SK-N-SH treated with all-trans-retinoic acid at 6 μM for 48 hours (cell line): ENCODE measurements at regions not wholly inside any gene's neighbourhood (a gene's known extent, or its start where the extent isn't known, plus 50 kb on each side); places are given as distances from the start of the nearest gene placed in this dataset.

ENCODE experiments used
- ARNTL ChIP-seq: fragments of 450-650 bp; formaldehyde crosslinking; IDR thresholded peaks from 2 replicates; pipeline ENCODE4 v1.5.0; 2020; ENCODE audit warnings: low read depth, mild to moderate bottlenecking, moderate library complexity, borderline replicate concordance
- BACH2 ChIP-seq: fragments of 250-450 bp; sonication (Bioruptor Pico); IDR thresholded peaks from 2 replicates; pipeline ENCODE4 v1.9.0; 2021; ENCODE audit warnings: mild to moderate bottlenecking, borderline replicate concordance
- CREB5 ChIP-seq: fragments of 250-450 bp; sonication (Bioruptor Pico); IDR thresholded peaks from 2 replicates; pipeline ENCODE4 v1.5.1; 2020; ENCODE audit warnings: low read depth, mild to moderate bottlenecking, moderate library complexity
- ESRRG ChIP-seq: fragments of 250-450 bp; sonication (Bioruptor Pico); IDR thresholded peaks from 2 replicates; pipeline ENCODE4 v1.6.1; 2021; ENCODE audit warnings: mild to moderate bottlenecking
- ISL1 ChIP-seq: fragments of 250-450 bp; sonication (Bioruptor Pico); IDR thresholded peaks from 2 replicates; pipeline ENCODE4 v2.1.2; 2022; ENCODE audit warnings: mild to moderate bottlenecking, moderate library complexity
- PATZ1 ChIP-seq: fragments of 250-450 bp; sonication (Bioruptor Pico); IDR thresholded peaks from 2 replicates; pipeline ENCODE4 v1.8.0; 2020; ENCODE audit warnings: mild to moderate bottlenecking, moderate library complexity, borderline replicate concordance
- POU6F1 ChIP-seq: fragments of 250-450 bp; sonication (Bioruptor Pico); IDR thresholded peaks from 2 replicates; pipeline ENCODE4 v1.8.0; 2021; ENCODE audit warnings: low read depth, mild to moderate bottlenecking, moderate library complexity, borderline replicate concordance
- RARB ChIP-seq: fragments of 250-450 bp; sonication (Bioruptor Pico); IDR thresholded peaks from 2 replicates; pipeline ENCODE4 v1.8.0; 2021; ENCODE audit warnings: mild to moderate bottlenecking, moderate library complexity
- SNAI2 ChIP-seq: fragments of 250-450 bp; sonication (Bioruptor Pico); IDR thresholded peaks from 2 replicates; pipeline ENCODE4 v1.5.0; 2020; ENCODE audit warnings: mild to moderate bottlenecking, moderate library complexity
- TOX ChIP-seq: fragments of 250-450 bp; sonication (Bioruptor Pico); IDR thresholded peaks from 2 replicates; pipeline ENCODE4 v1.8.0; 2021; ENCODE audit warnings: mild to moderate bottlenecking, moderate library complexity, borderline replicate concordance
- TSHZ2 ChIP-seq: fragments of 250-450 bp; sonication (Bioruptor Pico); IDR thresholded peaks from 2 replicates; pipeline ENCODE4 v1.5.0; 2020; ENCODE audit warnings: mild to moderate bottlenecking, moderate library complexity
- ZFP30 ChIP-seq: fragments of 450-650 bp; formaldehyde crosslinking; IDR thresholded peaks from 2 replicates; pipeline ENCODE4 v1.5.0; 2022; ENCODE audit warnings: mild to moderate bottlenecking, moderate library complexity
- ZNF565 ChIP-seq: fragments of 450-650 bp; formaldehyde crosslinking; conservative IDR thresholded peaks from 2 replicates; pipeline ENCODE4 v1.5.0; 2020; ENCODE audit warnings: low read depth, mild to moderate bottlenecking, moderate library complexity
- ZNF8 ChIP-seq: fragments of 450-650 bp; formaldehyde crosslinking; IDR thresholded peaks from 2 replicates; pipeline ENCODE4 v1.5.0; 2020; ENCODE audit warnings: mild to moderate bottlenecking, moderate library complexity

- TF ChIP-seq ARNTL (CRISPR knock-in tag) (no peak), BACH2 (CRISPR knock-in tag) (no peak), RARB (CRISPR knock-in tag) (no peak), POU6F1 (no peak), PATZ1 (CRISPR knock-in tag) (no peak), SNAI2 (CRISPR knock-in tag) (no peak), TSHZ2 (no peak), ZNF565 (CRISPR knock-in tag) (no peak), ISL1 (0 out of 2 replicates have a peak, but pooled peaks have one; percentile 13), ZFP30 (CRISPR knock-in tag) (no peak), TOX (CRISPR knock-in tag) (no peak), CREB5 (0 out of 2 replicates have a peak, but pooled peaks have one; percentile 32), ESRRG (CRISPR knock-in tag) (no peak), ZNF8 (no peak)
Observed at GRCh38 chr9:82491604-82492003, 503.0 kb downstream of the SPATA31D1 start.
